ENCODE measurements at regions not wholly inside any gene's neighbourhood (a gene's known extent, or its start where the extent isn't known, plus 50 kb on each side); places are given as distances from the start of the nearest gene placed in this dataset.

GRCh38 chr2:16285813-16286510, 345.6 kb downstream of the MYCN start:
- no peak for TF ChIP-seq POLR2A (IDR thresholded peaks at IDR 0.05)
- no peak for TF ChIP-seq CTCF (IDR thresholded peaks at IDR 0.05)
- TF ChIP-seq EP300 (IDR thresholded peaks at IDR 0.05): no peak

Data from gastroesophageal sphincter (tissue), 3 donors.